HEK293 (cell line): ENCODE measurements at regions not wholly inside any gene's neighbourhood (a gene's known extent, or its start where the extent isn't known, plus 50 kb on each side); places are given as distances from the start of the nearest gene placed in this dataset.

ENCODE experiments used
- CTCF ChIA-PET: fragments of 350-600 bp; formaldehyde crosslinking; extraction: SDS; loops from one replicate; lab custom pipeline; 2021; ENCODE audit warnings: antibody characterized with exemption; lab: Yijun Ruan, JAX
- POLR2A ChIA-PET: fragments of 300-600 bp; formaldehyde crosslinking; extraction: SDS; loops from one replicate; lab custom pipeline; 2020; ENCODE audit warnings: antibody characterized with exemption, inconsistent platforms; lab: Yijun Ruan, JAX
- H3K27ac ChIP-seq: fragments of 200-500 bp; sonication (Bioruptor generic); 2 replicates; pipeline ENCODE4 v1.5.1; 2014; ENCODE audit warnings: low read depth, low read length, control low read depth, inconsistent platforms; ENCODE audit errors: extremely low read depth
- H3K36me3 ChIP-seq, 2 experiments: fragments of 200-500 bp in 1 of 2; sonication (Bioruptor generic) in 1 of 2; 1 replicate in 1 of 2; 2 replicates in 1 of 2; pipeline ENCODE4 v1.5.1; 2014 to 2017; ENCODE audit warnings: inconsistent platforms in 2 of 2, low read length in 2 of 2; ENCODE audit not compliant: control insufficient read depth in 2 of 2, insufficient read depth in 1 of 2
- H3K4me1 ChIP-seq: fragments of 200-500 bp; sonication (Bioruptor generic); 2 replicates; pipeline ENCODE4 v1.5.1; 2014; ENCODE audit warnings: mild to moderate bottlenecking, low read length, inconsistent platforms; ENCODE audit not compliant: control insufficient read depth, insufficient read depth
- H3K4me3 ChIP-seq: 2 replicates; pipeline ENCODE4 v1.5.1; 2011; ENCODE audit warnings: low read depth, mild to moderate bottlenecking, control low read depth, low read length, moderate library complexity
- H3K9me3 ChIP-seq: fragments of 200-500 bp; sonication (Bioruptor generic); 2 replicates; pipeline ENCODE4 v1.5.1; 2014; ENCODE audit warnings: low read depth, low read length, inconsistent platforms; ENCODE audit not compliant: control insufficient read depth, insufficient read depth
- EGR2 ChIP-seq: fragments of 450-650 bp; formaldehyde crosslinking; IDR thresholded peaks from 2 replicates; pipeline ENCODE4 v1.5.1; 2016; ENCODE audit warnings: low read depth, missing biosample characterization, missing genetic modification characterization
- KLF8 ChIP-seq: fragments of 450-650 bp; formaldehyde crosslinking; IDR thresholded peaks from 2 replicates; pipeline ENCODE4 v1.5.1; 2016; ENCODE audit warnings: missing biosample characterization, missing genetic modification characterization
- PATZ1 ChIP-seq: fragments of 450-650 bp; formaldehyde crosslinking; IDR thresholded peaks from 2 replicates; pipeline ENCODE4 v1.5.1; 2016; ENCODE audit warnings: missing biosample characterization, missing genetic modification characterization
- RBAK ChIP-seq: fragments of 450-650 bp; formaldehyde crosslinking; IDR thresholded peaks from 2 replicates; pipeline ENCODE4 v1.5.1; 2016; ENCODE audit warnings: missing biosample characterization, missing genetic modification characterization
- ZBTB11 ChIP-seq: fragments of 450-650 bp; formaldehyde crosslinking; conservative IDR thresholded peaks from 2 replicates; pipeline ENCODE4 v1.5.1; 2016; ENCODE audit warnings: low read depth, missing biosample characterization, missing genetic modification characterization
- ZBTB6 ChIP-seq: fragments of 450-650 bp; formaldehyde crosslinking; IDR thresholded peaks from 2 replicates; pipeline ENCODE4 v1.5.1; 2017; ENCODE audit warnings: missing biosample characterization, missing genetic modification characterization
- ZEB2 ChIP-seq: fragments of 450-650 bp; formaldehyde crosslinking; IDR thresholded peaks from 2 replicates; pipeline ENCODE4 v1.5.1; 2016; ENCODE audit warnings: missing biosample characterization, missing genetic modification characterization
- ZNF121 ChIP-seq: fragments of 450-650 bp; formaldehyde crosslinking; IDR thresholded peaks from 2 replicates; pipeline ENCODE4 v1.5.1; 2016; ENCODE audit warnings: missing biosample characterization, missing genetic modification characterization
- ZNF155 ChIP-seq: fragments of 450-650 bp; formaldehyde crosslinking; IDR thresholded peaks from 2 replicates; pipeline ENCODE4 v1.5.1; 2016; ENCODE audit warnings: missing biosample characterization, missing genetic modification characterization
- ZNF341 ChIP-seq: fragments of 450-650 bp; formaldehyde crosslinking; IDR thresholded peaks from 2 replicates; pipeline ENCODE4; 2016; ENCODE audit warnings: low read depth, missing biosample characterization, missing genetic modification characterization
- ZNF350 ChIP-seq: fragments of 450-650 bp; formaldehyde crosslinking; IDR thresholded peaks from 2 replicates; pipeline ENCODE4 v1.5.0; 2017; ENCODE audit warnings: missing biosample characterization, mild to moderate bottlenecking, missing genetic modification characterization
- ZNF354C ChIP-seq: fragments of 450-650 bp; formaldehyde crosslinking; IDR thresholded peaks from 2 replicates; pipeline ENCODE4 v1.5.1; 2016; ENCODE audit warnings: missing biosample characterization, missing genetic modification characterization, low read depth, borderline replicate concordance
- ZNF366 ChIP-seq: fragments of 450-650 bp; formaldehyde crosslinking; conservative IDR thresholded peaks from 2 replicates; pipeline ENCODE4 v1.5.1; 2016; ENCODE audit warnings: missing biosample characterization, missing genetic modification characterization
- ZNF423 ChIP-seq: fragments of 450-650 bp; formaldehyde crosslinking; IDR thresholded peaks from 2 replicates; pipeline ENCODE4 v1.5.1; 2016; ENCODE audit warnings: missing biosample characterization, missing genetic modification characterization
- ZNF558 ChIP-seq: fragments of 450-650 bp; formaldehyde crosslinking; IDR thresholded peaks from 2 replicates; pipeline ENCODE4 v1.5.1; 2016; ENCODE audit warnings: missing biosample characterization, missing genetic modification characterization
- ZNF585B ChIP-seq: fragments of 450-650 bp; formaldehyde crosslinking; IDR thresholded peaks from 2 replicates; pipeline ENCODE4 v1.5.1; 2016; ENCODE audit warnings: missing biosample characterization, missing genetic modification characterization
- ZNF600 ChIP-seq: fragments of 450-650 bp; formaldehyde crosslinking; IDR thresholded peaks from 2 replicates; pipeline ENCODE4 v1.5.1; 2016; ENCODE audit warnings: missing biosample characterization, missing genetic modification characterization
- ZNF704 ChIP-seq: fragments of 450-650 bp; formaldehyde crosslinking; IDR thresholded peaks from 2 replicates; pipeline ENCODE4 v1.5.1; 2016; ENCODE audit warnings: missing biosample characterization, missing genetic modification characterization
- ZNF707 ChIP-seq: fragments of 450-650 bp; formaldehyde crosslinking; IDR thresholded peaks from 2 replicates; pipeline ENCODE4 v1.5.1; 2016; ENCODE audit warnings: missing biosample characterization, missing genetic modification characterization
- ZNF76 ChIP-seq: fragments of 450-650 bp; formaldehyde crosslinking; IDR thresholded peaks from 2 replicates; pipeline ENCODE4; 2016; ENCODE audit warnings: low read depth, missing biosample characterization, missing genetic modification characterization, borderline replicate concordance
- ZNF837 ChIP-seq: fragments of 450-650 bp; formaldehyde crosslinking; IDR thresholded peaks from 2 replicates; pipeline ENCODE4 v1.5.1; 2016; ENCODE audit warnings: missing biosample characterization, missing genetic modification characterization
- ZNF843 ChIP-seq: fragments of 450-650 bp; formaldehyde crosslinking; IDR thresholded peaks from 2 replicates; pipeline ENCODE4 v1.5.1; 2016; ENCODE audit warnings: missing biosample characterization, missing genetic modification characterization
- ZSCAN18 ChIP-seq: fragments of 450-650 bp; formaldehyde crosslinking; IDR thresholded peaks from 2 replicates; pipeline ENCODE4 v1.5.1; 2016; ENCODE audit warnings: missing biosample characterization, missing genetic modification characterization

- no peak overlapping the region for H3K27ac ChIP-seq
- ChIA-PET CTCF (no interaction called here), POLR2A (no interaction called here)
- no peak overlapping the region for H3K4me3 ChIP-seq
- no peaks in the 10 kb centered on the region for H3K36me3 ChIP-seq
- no peak for TF ChIP-seq ZNF76 (tag by site-specific recombination)
- no peak for TF ChIP-seq ZNF341 (tag by site-specific recombination)
- TF ChIP-seq ZEB2 = no peak
- no peak for TF ChIP-seq ZNF600 (tag by site-specific recombination)
- no peak for TF ChIP-seq ZNF585B
- TF ChIP-seq RBAK (tag by site-specific recombination) = no peak
- no peak for TF ChIP-seq PATZ1
- TF ChIP-seq ZNF155 (tag by site-specific recombination) = no peak
- no peak for TF ChIP-seq ZBTB6
- TF ChIP-seq ZNF558 (tag by site-specific recombination) = no peak
- H3K4me1 ChIP-seq = no peaks in the 10 kb centered on the region
- H3K9me3 ChIP-seq = no peaks in the 10 kb centered on the region
Measured at GRCh38 chr4:31651541-31651940, 931.4 kb downstream of the PCDH7 start.

- H3K36me3 ChIP-seq = no peaks in the 10 kb centered on the region
- H3K4me3 ChIP-seq = no peak overlapping the region
- H3K9me3 ChIP-seq = no peaks in the 10 kb centered on the region
- no peak for TF ChIP-seq ZNF366 (tag by site-specific recombination)
- TF ChIP-seq ZNF707 (tag by site-specific recombination) = no peak
- H3K4me1 ChIP-seq = no peaks in the 10 kb centered on the region
- POLR2A ChIA-PET = no interaction called here
- no peak overlapping the region for H3K27ac ChIP-seq
- CTCF ChIA-PET = interaction anchor here (1.0 kb wide), 1 partner anchor 11 kb away, joined by 3 read pairs; no protein-coding TSS in a partner anchor
Measured at GRCh38 chr4:31655328-31655727, 935.2 kb downstream of the PCDH7 start.

GRCh38 chr4:31657859-31658570, 937.8 kb downstream of the PCDH7 start:
- Histone ChIP-seq H3K4me1 (no peaks in the 10 kb centered on the region), H3K4me3 (no peak overlapping the region), H3K36me3 (no peaks in the 10 kb centered on the region), H3K27ac (no peak overlapping the region), H3K9me3 (no peaks in the 10 kb centered on the region)
- POLR2A ChIA-PET = no interaction called here
- CTCF ChIA-PET = no interaction called here
- TF ChIP-seq ZNF704 (tag by site-specific recombination) (no peak), ZSCAN18 (tag by site-specific recombination) (no peak), ZNF354C (tag by site-specific recombination) (no peak), KLF8 (no peak), ZNF423 (tag by site-specific recombination) (no peak), ZNF121 (tag by site-specific recombination) (no peak), EGR2 (tag by site-specific recombination) (no peak), ZNF843 (tag by site-specific recombination) (no peak), ZNF350 (tag by site-specific recombination) (no peak), ZNF837 (tag by site-specific recombination) (no peak), ZBTB11 (tag by site-specific recombination) (no peak)
